A549 (cell line): ENCODE measurements at regions not wholly inside any gene's neighbourhood (a gene's known extent, or its start where the extent isn't known, plus 50 kb on each side); places are given as distances from the start of the nearest gene placed in this dataset.

Experiments
- ATAC-seq, 2 experiments: fragments of 200-7000 bp in 1 of 2; fragments of >200 bp in 1 of 2; cut with Nextera tagmentation in 1 of 2; cut with Tn5 transposase in 1 of 2; 3 replicates each; pipeline versions ENCODE4 v1.8.0 to v1.9.1; 2018 to 2020; ENCODE audit warnings: mild to moderate bottlenecking in 1 of 2, moderate library complexity in 1 of 2
- CTCF ChIA-PET: fragments of 300-600 bp; sonication (Branson Sonifier 250); formaldehyde crosslinking; extraction: SDS; loops from one replicate; lab custom pipeline; 2021; ENCODE audit warnings: antibody characterized with exemption, inconsistent platforms; lab: Yijun Ruan, JAX
- POLR2A ChIA-PET: fragments of 350-600 bp; formaldehyde crosslinking; extraction: SDS; loops from one replicate; lab custom pipeline; 2021; ENCODE audit warnings: antibody characterized with exemption, inconsistent platforms; lab: Yijun Ruan, JAX
- DNase-seq, 2 experiments: peaks; one replicate each; pipeline versions ENCODE4 v3.0.0 to v3.0.0-alpha.2; 2011 to 2016; ENCODE audit warnings: low read depth in 1 of 2, low spot score in 1 of 2
- FAIRE-seq: peaks from 2 replicates; lab custom pipeline; 2011; peaks lifted over from hg19 to GRCh38; lab: Jason Lieb, UNC
- H3K27ac ChIP-seq, 2 experiments: fragments of >200 bp; sonication (Bioruptor Twin); formaldehyde crosslinking; 3 replicates each; pipeline ENCODE4 v1.5.1; 2016 to 2017
- H3K4me1 ChIP-seq: fragments of >200 bp; sonication (Bioruptor Twin); formaldehyde crosslinking; 3 replicates; pipeline ENCODE4 v1.6.1; 2016
- H3K4me2 ChIP-seq: fragments of >200 bp; sonication (Bioruptor Twin); formaldehyde crosslinking; 3 replicates; pipeline ENCODE4 v1.6.1; 2016
- H3K4me3 ChIP-seq: fragments of >200 bp; sonication (Bioruptor Twin); formaldehyde crosslinking; 3 replicates; pipeline ENCODE4 v1.5.1; 2016
- H3K9me3 ChIP-seq: fragments of >200 bp; sonication (Bioruptor Twin); formaldehyde crosslinking; 3 replicates; pipeline ENCODE4 v1.6.1; 2016
- CHD2 ChIP-seq: fragments of 150-350 bp; IDR thresholded peaks from 2 replicates; pipeline ENCODE4 v1.6.1; 2014; ENCODE audit warnings: low read length; ENCODE audit not compliant: partially characterized antibody
- EHF ChIP-seq: fragments of 250-450 bp; sonication (Bioruptor Pico); IDR thresholded peaks from 2 replicates; pipeline ENCODE4 v1.5.0; 2020; ENCODE audit warnings: mild to moderate bottlenecking
- EP300 ChIP-seq, 2 experiments: fragments of >200 bp; sonication (Bioruptor Twin); formaldehyde crosslinking; IDR thresholded peaks; 2 replicates in 1 of 2; 3 replicates in 1 of 2; pipeline ENCODE4 v1.6.1; 2016 to 2017
- ESRRA ChIP-seq: fragments of 150-350 bp; IDR thresholded peaks from 2 replicates; pipeline ENCODE4 v1.6.1; 2014; ENCODE audit warnings: mild to moderate bottlenecking, low read length, borderline replicate concordance
- FOSB ChIP-seq: fragments of 250-450 bp; sonication (Bioruptor Pico); IDR thresholded peaks from 2 replicates; pipeline ENCODE4 v1.5.0; 2020; ENCODE audit warnings: mild to moderate bottlenecking, moderate library complexity
- HMGXB4 ChIP-seq: fragments of 250-450 bp; sonication (Bioruptor Pico); IDR thresholded peaks from 2 replicates; pipeline ENCODE4 v1.5.0; 2021; ENCODE audit warnings: mild to moderate bottlenecking, moderate library complexity, borderline replicate concordance
- HOXB13 ChIP-seq: fragments of 250-450 bp; sonication (Bioruptor Pico); IDR thresholded peaks from 2 replicates; pipeline ENCODE4 v1.5.0; 2020; ENCODE audit warnings: low read depth, mild to moderate bottlenecking, moderate library complexity
- HOXB5 ChIP-seq: fragments of 250-450 bp; sonication (Bioruptor Pico); IDR thresholded peaks from 2 replicates; pipeline ENCODE4 v1.5.0; 2020; ENCODE audit warnings: mild to moderate bottlenecking, moderate library complexity
- MAX ChIP-seq: IDR thresholded peaks from 2 replicates; pipeline ENCODE4 v1.6.1; 2012
- PHF8 ChIP-seq: fragments of 200-600 bp; sonication (generic); IDR thresholded peaks from 2 replicates; pipeline ENCODE4 v1.6.1; 2016; ENCODE audit warnings: low read depth, mild to moderate bottlenecking, antibody characterized with exemption, moderate library complexity, borderline replicate concordance
- RAD21 ChIP-seq, 2 experiments: fragments of >200 bp in 1 of 2; sonication (Bioruptor Twin) in 1 of 2; formaldehyde crosslinking in 1 of 2; IDR thresholded peaks in 1 of 2; conservative IDR thresholded peaks in 1 of 2; 2 replicates in 1 of 2; 3 replicates in 1 of 2; pipeline ENCODE4 v1.6.1; 2012 to 2018; ENCODE audit warnings: inconsistent platforms in 1 of 2
- RNF2 ChIP-seq: fragments of 200-600 bp; sonication (generic); IDR thresholded peaks from 2 replicates; pipeline ENCODE4 v1.6.1; 2016; ENCODE audit warnings: low read depth, mild to moderate bottlenecking, antibody characterized with exemption, moderate library complexity, borderline replicate concordance
- SREBF2 ChIP-seq: fragments of 450-650 bp; IDR thresholded peaks from 2 replicates; pipeline ENCODE4 v1.6.1; 2014; ENCODE audit warnings: mild to moderate bottlenecking, moderate library complexity
- USF2 ChIP-seq: fragments of 450-650 bp; IDR thresholded peaks from 2 replicates; pipeline ENCODE4 v1.6.1; 2014; ENCODE audit warnings: antibody characterized with exemption
- ZFP36 ChIP-seq: fragments of 450-650 bp; IDR thresholded peaks from 2 replicates; pipeline ENCODE4 v1.6.1; 2014; ENCODE audit warnings: borderline replicate concordance; ENCODE audit not compliant: partially characterized antibody
- WGBS: methylation state at CpG from one replicate; pipeline ENCODE4 v1.1.6; 2017; ENCODE audit errors: missing lambda C conversion rate; 5-methylcytosine and 5-hydroxymethylcytosine counted together

- FAIRE-seq, result no peak
- Histone ChIP-seq H3K4me1 (peaks cover 22% of the 10 kb centered on the region), H3K27ac (no peak overlapping the region), H3K4me3 (peak overlapping the region; percentile 51), H3K9me3 (no peaks in the 10 kb centered on the region), H3K4me2 (peak overlapping the region; percentile 100)
- ChIA-PET CTCF (interaction anchor here (0.6 to 1.2 kb wide), 5 partner anchors 9 to 882 kb away, joined by 3 read pairs; no protein-coding TSS in a partner anchor), POLR2A (no interaction called here)
- TF ChIP-seq EP300 (IDR thresholded peaks at IDR 0.05), result no peak
- peak in 1 of 2 experiments; percentile 6 for DNase-seq
- 5% methylated on average over 31 of the region's 31 CpGs for WGBS
- no peak for ATAC-seq
Measured at GRCh38 chr9:29214690-29215253, 1641.5 kb upstream of the C9orf72 start.

GRCh38 chr9:29217966-29218365, 1644.7 kb upstream of the C9orf72 start:
- FAIRE-seq (no peak), DNase-seq (no peak), ATAC-seq (no peak)
- Histone ChIP-seq H3K4me3 (no peak overlapping the region), H3K27ac (no peak overlapping the region), H3K4me1 (peaks cover 11% of the 10 kb centered on the region), H3K9me3 (no peaks in the 10 kb centered on the region), H3K4me2 (no peak overlapping the region)
- WGBS, result 68% methylated on average over 1 of the region's 1 CpG
- ChIA-PET POLR2A (no interaction called here), CTCF (no interaction called here)
- TF ChIP-seq RNF2 (no peak), SREBF2 (no peak), CHD2 (no peak), ZFP36 (no peak), ESRRA (no peak), HMGXB4 (CRISPR knock-in tag) (no peak), FOSB (CRISPR knock-in tag) (no peak)

- Histone ChIP-seq H3K4me2 (no peak overlapping the region), H3K27ac (no peak overlapping the region), H3K4me3 (no peak overlapping the region), H3K4me1 (no peaks in the 10 kb centered on the region), H3K9me3 (no peaks in the 10 kb centered on the region)
- no peak for TF ChIP-seq PHF8
- TF ChIP-seq HOXB5, result no peak
- no peak for TF ChIP-seq MAX
- 2% methylated on average over 2 of the region's 2 CpGs for WGBS
- no peak for FAIRE-seq
- CTCF ChIA-PET, result interaction anchor here (0.6 to 4.1 kb wide), 2 partner anchors 8 to 446 kb away, joined by 4 to 18 read pairs; partner anchors contain the start of gene LINGO2
- ATAC-seq, result no peak
- no peak for DNase-seq
- POLR2A ChIA-PET, result no interaction called here
Measured at GRCh38 chr9:29220596-29221251, 1647.4 kb upstream of the C9orf72 start.

GRCh38 chr9:29228558-29228957, 1655.3 kb upstream of the C9orf72 start:
- Histone ChIP-seq H3K4me1 (no peaks in the 10 kb centered on the region), H3K27ac (no peak overlapping the region), H3K4me2 (no peak overlapping the region), H3K9me3 (no peaks in the 10 kb centered on the region), H3K4me3 (no peak overlapping the region)
- DNase-seq (no peak), ATAC-seq (no peak), FAIRE-seq (no peak)
- ChIA-PET CTCF (no interaction called here), POLR2A (no interaction called here)
- 34% methylated on average over 2 of the region's 2 CpGs for WGBS
- TF ChIP-seq RAD21 (conservative IDR thresholded peaks at IDR 0.05 in 1 of 2, IDR thresholded peaks at IDR 0.05 in 1 of 2), result no peak
- no peak for TF ChIP-seq EHF
- TF ChIP-seq USF2, result no peak
- no peak for TF ChIP-seq HOXB13 (CRISPR knock-in tag)
- TF ChIP-seq SREBF2, result no peak
